HG02642 (cell line): ENCODE measurements at regions not wholly inside any gene's neighbourhood (a gene's known extent, or its start where the extent isn't known, plus 50 kb on each side); places are given as distances from the start of the nearest gene placed in this dataset.
"Not testable (repeated sequence)": the region's sequence is repeated elsewhere in the genome, so short reads cannot be mapped to it uniquely, and the experiment has no call there.

Experiments
- ATAC-seq: cut with Tn5 transposase; IDR thresholded peaks from one replicate; pipeline ENCODE4 v1.9.1; 2021; ENCODE audit warnings: mild to moderate bottlenecking; ENCODE audit not compliant: unreplicated experiment, poor library complexity

DNA sequence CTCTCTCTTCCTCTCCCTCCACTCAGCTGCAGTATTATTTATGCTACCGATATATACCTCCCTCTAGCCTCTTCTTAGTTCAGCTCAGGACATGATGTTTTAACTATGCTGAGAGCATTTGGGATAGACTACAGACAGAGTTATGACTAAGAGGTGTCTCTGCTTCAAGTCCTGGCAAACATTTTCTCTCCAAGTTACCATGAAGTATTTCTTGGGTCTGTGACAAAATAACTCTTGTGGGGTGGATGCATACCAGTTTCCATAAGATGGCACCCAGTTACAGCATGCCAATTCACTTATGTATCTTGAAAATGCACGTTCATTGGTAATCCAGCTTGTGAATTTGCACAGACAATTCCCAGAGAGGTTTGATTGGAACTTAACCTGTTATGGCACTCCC, 737.6 kb downstream of the SLC4A3 start:
- no peak for ATAC-seq

DNA sequence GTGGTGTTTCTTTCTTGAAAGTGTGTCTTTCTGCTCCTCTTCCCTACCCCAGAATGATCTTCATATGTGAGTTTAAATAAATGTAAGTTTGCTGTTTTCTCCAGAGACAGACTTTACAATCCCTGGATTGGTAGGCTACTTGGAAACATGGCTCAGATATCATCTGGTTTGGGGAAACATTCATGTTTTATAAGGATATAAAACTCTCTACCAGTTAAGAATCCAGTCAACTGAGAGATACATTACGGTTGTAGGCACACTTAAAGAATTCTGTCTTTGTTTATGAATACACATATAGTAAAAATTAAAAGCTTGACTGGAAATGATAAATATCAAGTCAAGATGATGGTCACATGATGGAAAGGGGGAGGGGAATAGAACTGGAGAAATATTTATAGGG, 739.3 kb downstream of the SLC4A3 start:
- ATAC-seq: no peak

DNA sequence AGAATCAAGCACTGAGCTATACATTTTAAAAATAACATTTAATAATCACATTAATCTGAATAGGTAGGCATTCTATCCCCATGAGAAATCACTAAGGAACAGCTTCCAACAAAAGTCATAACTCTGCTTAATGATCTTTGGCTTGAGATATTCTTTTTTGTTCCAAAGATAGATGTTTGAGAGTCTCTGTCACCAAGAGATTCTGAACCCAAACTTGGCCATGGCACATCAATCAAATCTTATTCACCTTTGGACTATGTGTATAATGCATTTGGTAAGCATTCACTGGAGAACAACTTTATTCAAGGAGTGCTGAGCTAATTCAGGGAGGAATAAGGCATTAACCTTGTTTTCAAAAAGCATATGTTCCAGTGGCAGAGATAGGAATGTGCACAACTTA, 743.3 kb downstream of the SLC4A3 start:
- ATAC-seq: no peak

DNA sequence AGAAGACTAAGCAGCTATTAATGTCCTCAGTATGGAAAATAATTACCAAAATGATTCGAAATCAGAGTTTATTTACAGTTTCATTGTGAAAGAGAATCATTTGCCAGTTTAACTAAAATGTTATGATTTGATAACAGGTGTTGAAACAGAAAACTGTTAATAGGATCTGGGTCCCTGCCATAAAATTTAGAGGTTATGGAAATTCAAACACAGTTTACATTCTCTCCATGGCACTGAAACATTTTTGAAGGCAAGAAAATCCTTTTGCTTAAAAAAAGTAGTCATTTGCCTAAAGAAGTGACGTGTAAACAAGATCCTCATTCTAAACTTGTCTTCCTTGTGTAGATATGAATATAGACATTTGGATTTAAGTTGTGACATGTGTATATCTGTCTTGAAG, 743.8 kb downstream of the SLC4A3 start:
- no peak for ATAC-seq

DNA sequence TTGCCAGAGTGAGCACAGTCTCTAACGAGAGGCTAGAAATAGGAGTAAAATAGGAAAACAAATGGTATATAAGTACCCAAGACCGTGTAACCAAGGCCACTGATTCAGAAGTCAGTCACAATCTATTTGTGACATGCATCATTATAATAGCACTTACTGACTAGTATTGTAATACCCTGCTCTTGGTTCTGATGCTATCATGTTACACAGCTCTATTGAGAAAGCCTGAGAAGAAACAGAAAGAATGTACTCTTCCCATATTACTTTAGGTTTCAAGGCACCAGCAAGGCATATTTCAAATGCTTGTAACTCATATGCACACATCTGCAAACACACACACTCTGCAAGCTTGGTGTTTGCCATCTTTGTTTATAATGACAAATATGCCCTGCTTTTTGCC, 746.4 kb downstream of the SLC4A3 start:
- no peak for ATAC-seq

DNA sequence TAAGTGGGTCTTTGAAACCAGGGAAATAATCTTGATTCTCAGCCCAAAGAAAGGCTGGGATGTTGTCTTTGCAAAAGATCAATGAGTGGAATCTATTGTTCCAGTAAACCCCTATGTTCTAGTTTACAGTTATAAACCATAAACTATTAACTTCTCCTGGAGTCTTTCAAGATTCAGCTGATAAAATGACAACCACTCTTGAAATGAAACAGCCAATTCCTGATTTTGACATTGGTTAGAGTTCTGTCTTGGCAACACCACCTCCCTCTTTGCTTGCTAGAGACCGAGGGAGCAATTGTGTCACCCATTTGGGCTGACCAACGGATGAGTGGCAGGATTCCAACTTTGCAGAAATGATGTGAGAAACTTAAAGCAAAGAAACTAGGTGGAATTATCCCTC, 746.9 kb downstream of the SLC4A3 start:
- no peak for ATAC-seq

DNA sequence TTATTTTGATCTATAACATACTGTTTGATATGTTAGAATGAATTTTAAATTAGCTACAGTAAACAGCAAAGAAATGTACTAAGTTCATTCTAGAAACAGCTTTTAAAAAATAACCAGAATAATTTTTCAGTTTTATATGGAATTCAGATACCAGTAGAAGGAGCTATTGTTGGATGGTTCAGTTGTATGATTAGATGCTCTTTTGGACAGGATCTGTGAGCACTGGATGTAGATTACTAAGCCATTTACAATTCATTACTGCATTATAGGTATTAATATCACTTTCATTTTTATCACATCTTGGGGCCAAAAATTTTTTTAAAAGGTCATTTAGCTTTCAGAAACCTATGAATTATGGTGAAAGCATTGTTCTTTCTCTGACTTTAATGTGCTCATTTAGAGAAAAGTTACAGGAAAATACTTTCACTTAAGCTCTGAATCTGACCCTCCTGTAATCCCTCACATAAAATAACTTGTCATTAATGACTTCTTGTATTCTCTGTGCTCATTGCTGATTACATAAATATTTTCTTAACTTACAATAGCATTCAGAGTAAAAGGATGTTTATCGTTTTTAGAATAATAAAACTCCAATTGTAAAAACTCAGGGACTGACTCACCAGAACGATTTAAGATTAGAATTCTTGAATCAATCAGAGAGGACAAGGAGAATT, 750.2 kb downstream of the SLC4A3 start:
- ATAC-seq: no peak

DNA sequence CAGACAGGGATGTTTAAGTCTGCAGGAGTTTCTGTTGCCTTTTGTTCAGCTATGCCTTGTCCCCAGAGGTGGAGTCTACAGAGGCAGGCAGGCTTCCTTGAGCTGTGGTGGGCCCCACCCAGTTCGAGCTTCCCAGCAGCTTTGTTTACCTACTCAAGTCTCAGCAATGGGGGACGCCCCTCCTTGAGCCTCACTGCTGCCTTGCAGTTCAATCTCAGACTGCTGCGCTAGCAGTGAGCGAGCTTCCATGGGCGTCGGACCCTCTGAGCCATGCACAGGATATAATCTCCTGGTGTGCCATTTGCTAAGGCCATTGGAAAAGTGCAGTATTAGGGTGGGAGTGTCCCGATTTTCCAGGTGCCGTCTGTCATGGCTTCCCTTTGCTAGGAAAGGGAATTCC, 760.3 kb downstream of the SLC4A3 start:
- not testable (repeated sequence) for ATAC-seq

DNA sequence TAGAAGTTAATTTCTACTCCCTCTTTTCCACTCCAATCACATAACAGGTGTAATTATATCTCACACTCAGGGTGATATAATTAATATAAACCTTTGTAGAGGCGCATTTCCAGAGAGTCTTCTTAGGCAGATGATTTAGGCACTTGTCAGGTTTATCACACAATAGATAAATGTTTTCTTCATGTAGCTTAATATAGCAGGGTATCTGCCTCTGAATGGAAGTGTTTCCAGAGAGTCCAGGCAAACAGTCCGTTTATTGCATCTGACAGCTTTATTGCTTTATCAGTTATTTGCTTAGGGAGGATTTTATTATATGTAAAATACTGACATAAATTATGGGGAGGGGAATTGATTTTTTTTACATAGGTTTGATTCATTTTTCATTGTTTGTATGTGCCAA, 766.3 kb downstream of the SLC4A3 start:
- no peak for ATAC-seq

DNA sequence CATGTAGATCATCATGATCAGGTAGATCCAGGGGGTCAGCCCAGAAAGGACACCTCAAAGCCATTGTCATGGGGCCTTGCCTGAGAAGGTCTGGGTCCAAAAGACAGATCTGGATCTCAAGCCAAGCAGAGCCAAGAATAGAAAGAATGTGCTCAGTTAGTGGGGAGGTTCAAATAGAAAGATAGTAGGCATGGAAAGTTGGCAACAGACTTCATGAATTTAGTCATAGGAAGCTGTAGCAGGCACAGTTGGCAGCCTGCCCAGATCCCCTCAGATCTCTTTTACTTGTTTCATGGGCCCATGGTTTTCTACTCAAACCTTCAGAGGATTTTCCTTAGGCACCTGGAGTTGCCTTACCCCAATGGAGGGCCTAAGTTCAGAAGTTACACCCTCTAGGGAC, 767.0 kb downstream of the SLC4A3 start:
- ATAC-seq: no peak

DNA sequence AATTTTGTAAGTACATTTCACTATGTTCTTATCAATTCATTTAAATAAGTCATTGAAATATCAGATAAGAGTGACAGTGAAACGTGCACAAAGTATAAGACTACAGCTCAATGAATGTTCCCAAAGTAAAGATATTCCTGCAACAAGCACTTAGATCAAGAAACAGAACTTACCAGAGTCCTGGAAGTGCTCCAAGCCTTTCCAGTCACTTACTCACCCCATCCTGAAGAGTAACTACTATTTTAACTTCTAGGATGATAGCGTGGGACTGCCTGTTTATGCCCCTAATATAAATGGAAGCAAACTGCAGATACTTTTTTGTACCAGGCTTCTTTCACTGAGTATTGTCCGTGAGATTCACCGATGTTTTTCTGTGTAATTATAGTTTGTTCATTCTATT, 768.9 kb downstream of the SLC4A3 start:
- no peak for ATAC-seq

DNA sequence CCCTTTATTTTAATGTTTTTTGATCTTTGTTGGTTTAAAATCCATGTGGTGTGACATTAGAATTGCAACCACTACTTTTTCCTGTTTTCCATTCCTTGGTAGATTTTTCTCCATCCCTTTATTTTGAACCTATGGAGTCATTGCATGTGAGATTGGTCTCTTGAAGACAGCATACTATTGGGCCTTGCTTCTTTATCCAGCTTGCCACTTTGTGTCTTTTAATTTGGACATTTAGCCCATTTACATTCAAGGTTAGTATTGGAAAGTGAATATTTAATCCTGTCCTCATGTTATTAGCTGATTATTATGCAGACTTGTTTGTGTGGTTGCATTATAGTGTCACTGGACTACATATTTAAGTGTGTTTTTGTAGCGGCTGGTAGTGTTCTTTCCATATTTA, 782.9 kb downstream of the SLC4A3 start:
- ATAC-seq: no peak

DNA sequence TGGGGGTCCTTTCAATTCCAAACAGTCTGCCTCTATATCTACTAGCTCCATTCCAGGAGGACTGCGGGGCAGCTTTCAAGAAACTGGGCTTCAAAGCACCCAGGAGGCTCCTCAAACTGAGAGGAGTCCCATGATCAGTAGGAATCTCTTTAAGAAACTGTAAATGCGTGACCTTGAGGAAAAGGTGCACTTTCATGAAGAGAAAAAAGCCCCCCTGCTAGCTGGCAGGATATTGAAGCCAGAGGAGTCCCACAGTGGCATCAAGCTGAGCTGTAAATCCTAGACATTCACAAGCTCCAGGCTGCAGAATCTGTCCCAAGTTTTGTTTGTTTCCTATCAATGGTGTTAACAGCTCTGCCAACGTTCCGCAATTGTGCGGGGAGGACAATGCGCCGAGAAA, 790.1 kb downstream of the SLC4A3 start:
- no peak for ATAC-seq

DNA sequence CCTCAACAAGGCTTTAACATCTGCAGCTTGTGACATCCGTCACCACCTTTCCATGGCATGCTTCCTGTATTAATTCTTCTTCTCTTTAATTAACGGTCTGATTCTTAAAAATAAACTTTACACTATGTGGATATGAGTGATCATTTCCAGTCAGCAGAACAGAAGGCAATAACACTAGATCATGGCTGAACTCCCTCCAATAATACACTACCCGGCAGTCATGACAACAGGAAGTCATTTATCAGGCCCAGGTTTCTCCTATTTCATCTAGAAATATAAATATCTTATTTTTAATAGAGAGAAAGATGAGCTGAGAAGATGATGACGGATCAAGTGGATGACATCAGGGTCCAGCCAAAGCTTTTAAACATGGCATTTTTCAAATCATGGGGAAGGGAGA, 792.2 kb downstream of the SLC4A3 start:
- ATAC-seq: no peak

DNA sequence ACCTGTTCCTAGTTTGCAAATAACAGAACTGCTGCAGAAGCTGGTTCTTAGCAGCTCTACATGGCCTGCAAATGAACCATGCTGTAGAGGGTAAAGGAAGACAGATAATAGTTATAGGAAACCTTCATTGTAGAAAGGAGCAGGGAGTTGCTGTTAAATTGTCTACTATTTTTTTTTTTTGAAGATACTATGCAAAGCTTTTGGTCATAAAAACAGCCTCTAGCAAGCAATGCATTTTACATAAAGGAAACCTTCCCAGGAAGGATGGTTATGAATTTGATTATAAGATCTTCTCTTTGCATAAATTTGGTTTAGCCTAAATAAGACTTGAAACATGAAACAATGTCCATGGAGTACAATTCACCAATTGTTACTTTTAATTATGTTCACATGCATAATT, 793.4 kb downstream of the SLC4A3 start:
- no peak for ATAC-seq

DNA sequence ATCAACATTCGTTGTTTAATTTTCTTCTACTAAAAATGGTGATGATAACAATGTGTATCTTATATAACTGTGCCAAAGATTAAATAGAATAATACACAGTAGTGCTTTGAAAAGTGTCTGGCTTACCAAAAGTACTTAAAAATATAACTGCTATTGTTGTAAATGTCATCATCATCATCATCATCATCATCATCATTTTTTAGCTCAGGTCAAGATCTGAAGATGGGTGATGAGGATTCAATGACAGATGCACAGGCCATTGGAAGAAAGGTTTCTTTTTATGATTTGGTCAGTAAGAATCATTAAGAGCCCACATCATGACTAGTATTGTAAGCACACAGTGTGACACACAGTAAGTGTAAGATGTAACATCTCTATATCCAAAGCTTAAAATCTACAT, 795.2 kb downstream of the SLC4A3 start:
- ATAC-seq: no peak

DNA sequence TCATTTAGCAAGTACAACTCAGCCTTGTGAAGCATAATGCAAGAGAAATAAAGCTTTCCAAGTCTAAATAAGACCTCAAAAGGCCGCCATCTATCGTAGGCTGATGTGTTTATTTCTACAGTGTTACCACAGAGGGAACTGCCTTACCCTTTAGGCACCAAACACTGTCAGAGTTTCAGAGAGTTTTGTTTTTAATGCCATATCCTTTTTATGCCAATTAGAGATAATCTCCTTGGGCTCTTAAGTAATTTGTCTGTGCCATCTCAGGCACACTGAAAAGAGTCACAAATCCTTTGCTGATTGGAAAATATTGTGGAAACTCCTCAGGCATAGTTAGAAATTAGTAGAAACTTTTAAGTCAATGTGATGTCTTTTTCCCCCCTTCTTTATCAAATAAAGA, 797.1 kb downstream of the SLC4A3 start:
- no peak for ATAC-seq

DNA sequence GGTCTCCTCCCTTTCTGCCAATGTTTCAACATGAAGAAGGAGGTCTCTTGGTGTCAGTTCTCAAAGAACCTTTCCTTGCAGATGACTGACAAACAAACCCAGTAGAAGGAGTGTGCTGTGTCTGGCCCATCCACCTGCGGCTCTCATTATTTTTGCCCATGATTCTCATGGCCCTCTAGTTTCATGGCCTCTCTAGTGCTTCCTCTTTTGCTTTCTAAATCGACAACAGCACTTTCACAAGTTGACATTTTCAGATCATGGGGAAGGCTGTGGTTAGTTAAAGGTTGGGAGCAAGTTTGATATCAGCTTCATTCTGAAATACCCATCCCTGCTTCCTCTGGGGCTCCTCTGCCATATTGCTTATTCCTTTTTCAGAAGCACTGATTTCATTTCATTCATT, 805.2 kb downstream of the SLC4A3 start:
- no peak for ATAC-seq

DNA sequence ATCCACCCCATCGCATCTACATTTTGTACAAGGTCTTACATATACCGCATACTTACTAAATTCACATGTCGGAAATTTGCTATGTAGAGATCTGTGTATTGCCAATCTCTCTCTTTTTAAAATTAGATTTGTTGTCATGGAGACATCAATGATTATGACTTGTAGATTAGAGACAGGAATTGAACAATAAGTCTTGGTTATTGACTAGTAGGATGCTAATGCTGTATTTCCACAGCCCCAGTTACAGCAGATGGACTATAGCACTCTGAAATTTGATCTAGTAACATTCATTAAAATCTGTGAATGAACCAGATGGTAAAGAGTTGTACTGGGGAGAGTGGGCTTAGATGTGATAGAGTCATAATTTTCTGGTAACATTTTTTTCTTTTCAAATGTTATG, 805.7 kb downstream of the SLC4A3 start:
- no peak for ATAC-seq

DNA sequence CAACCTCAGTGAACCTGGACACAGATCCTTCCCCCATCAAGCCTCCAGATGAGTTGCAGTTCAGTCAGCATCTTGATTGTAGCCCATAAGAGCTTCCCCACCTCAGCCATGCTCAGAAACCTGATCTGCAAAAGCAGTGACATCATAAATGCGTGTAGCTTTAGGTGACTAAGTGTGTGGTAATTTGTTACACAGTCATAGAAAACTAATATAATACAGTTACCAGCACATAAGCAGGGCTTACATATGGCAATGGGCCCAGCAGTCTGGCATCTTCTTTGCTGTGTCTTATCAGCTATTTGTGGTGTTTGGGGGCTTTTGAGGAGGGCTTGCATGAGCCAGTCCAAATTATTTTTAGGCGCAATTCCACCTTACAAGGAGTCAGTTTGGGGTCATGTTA, 807.0 kb downstream of the SLC4A3 start:
- ATAC-seq: no peak

DNA sequence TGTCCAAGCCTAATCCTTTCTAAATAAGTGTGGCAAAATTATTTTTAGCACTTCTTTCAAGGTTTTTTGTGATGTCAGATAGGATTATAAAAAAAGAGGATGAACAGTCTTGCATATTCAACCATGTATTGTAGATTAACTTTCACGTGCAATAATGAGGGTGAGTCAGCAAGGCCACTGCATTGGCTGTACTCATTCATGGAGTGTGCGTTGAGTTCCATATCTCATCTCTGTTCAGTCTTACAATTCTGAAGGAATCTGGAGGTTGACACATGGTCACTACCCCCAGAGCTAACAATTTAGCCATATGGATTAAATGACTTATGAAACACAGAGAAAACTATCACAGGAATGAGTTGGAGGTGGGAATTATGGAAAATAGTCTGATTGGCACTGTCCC, 810.5 kb downstream of the SLC4A3 start:
- no peak for ATAC-seq

DNA sequence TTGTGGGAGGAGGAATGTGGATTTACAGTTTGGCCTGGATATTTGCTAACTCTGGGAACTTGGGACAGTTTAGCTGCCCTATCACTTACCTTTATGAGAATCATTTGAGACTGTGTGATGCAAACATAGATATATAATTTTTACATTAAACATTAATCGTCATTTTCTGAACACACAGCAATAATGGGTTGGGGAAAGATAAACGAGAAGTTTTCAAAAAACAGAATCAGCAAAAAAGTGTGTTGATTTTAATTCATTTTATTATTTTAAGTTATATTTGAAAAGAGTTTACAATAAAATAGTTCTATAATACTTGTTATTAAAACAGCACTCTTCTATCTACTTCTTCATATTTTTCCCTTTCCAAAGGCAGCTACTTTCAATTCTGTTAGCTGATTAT, 813.3 kb downstream of the SLC4A3 start:
- no peak for ATAC-seq

DNA sequence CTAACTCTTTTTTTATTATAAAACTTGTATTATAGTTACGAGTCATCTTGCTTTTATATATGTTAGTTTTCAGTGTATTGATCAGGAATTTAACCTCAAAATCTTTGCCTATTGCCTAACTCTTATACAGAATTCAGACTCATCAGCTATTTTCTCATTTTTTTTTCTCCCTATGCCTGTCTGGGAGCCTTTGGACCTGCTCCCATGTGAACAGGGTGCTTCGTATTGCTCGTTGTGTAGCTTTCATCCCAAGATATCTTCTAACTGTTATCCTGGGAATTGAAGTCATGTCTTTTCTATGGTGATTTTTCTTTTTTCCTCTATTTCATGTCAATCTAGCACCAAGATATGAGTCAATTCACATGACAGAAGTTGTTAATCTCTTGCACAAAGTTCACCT, 814.0 kb downstream of the SLC4A3 start:
- ATAC-seq: no peak
